Epidermal melanocyte (primary cell): ENCODE measurements at regions not wholly inside any gene's neighbourhood (a gene's known extent, or its start where the extent isn't known, plus 50 kb on each side); places are given as distances from the start of the nearest gene placed in this dataset.

Experiments used
- DNase-seq: peaks from one replicate; pipeline ENCODE4 v3.0.0; 2011; ENCODE audit warnings: low spot score; ENCODE audit not compliant: insufficient read length

DNA sequence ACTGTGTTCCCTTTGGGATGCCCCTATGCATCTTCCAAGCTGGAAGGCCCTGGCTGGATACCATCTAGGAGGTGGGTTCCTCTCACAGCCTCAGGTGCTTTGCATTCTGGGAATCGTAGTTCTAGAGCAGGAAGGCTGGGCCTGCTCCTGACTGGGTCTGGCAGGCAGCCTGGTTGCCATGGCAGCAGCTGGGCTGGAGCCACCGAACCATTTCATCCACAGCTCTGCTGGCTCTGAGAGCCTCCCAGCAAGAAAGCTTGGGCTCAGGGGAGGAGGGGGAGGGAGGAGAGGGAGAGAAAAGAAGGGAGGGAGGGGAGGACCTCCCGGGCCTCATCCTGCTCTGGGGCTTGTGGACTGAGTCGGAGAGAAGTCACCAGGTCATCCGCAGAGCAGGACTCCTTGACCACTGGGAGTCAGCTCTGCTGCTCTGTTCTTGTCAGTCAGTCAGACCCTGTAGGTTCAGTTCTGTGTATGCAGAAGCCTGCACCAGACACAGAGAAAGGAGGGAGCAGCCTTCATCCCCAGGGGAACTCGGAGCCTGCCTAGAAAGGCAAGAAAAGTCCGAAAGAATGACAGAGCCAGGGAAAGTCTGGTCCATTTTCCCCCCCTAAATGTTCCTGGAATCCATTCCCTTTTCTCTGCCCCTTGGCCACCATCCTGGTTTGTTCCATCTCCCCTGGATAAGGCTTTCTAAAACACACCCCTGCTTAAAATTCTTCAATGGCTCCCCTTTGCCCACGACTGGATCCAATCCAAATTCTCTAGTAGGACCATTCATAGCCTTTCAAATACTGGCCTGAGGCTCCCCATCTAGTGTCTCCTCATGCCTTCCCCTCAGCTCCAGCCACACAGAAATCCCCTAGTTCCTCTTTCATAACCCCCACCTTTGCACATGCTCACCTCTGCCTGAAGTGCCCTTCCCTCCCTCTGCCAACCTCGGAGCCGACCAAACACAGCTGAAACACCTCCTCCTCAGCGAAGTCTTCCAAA, 65.4 kb upstream of the ARAP3 start:
- DNase-seq: no peak

DNA sequence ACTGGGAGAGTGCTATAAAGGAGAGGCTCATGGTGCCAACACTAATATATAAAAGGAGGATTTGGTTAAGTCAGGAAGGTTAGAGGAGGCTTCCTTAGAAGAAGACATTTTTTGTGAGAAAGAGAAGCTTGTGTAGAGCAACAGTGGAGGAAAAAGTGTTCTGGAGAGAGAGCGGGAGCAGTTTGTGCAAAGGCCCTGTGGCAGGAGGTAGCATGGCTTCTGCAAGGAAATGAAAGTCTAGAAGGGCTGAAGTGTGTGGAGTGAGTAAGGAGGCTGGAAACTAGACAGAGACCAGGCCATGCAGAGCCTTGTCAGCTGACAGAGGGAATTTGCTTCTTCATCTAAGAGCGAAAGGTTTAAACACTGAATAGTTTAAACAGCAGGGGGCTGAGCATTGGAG, 64.4 kb upstream of the ARAP3 start:
- DNase-seq: no peak

DNA sequence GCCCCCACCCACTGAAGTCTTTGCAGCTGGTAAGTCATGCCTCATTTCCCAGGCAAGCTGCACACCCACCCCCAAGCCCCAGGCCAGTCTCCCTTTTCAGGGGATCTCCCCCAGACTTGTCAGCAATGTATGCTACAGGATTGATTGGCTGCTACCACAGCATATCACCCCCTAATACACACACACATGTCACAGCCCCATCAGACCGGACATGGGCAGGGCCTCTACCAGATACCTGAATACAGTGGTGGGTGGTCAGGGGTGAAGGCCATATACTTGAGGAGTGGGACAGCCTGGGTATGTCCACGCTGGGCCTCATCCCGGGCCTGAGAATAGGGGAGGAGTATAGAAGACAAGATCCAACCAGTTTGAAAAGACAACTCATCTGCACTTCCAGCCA, 63.4 kb upstream of the ARAP3 start:
- DNase-seq: no peak

DNA sequence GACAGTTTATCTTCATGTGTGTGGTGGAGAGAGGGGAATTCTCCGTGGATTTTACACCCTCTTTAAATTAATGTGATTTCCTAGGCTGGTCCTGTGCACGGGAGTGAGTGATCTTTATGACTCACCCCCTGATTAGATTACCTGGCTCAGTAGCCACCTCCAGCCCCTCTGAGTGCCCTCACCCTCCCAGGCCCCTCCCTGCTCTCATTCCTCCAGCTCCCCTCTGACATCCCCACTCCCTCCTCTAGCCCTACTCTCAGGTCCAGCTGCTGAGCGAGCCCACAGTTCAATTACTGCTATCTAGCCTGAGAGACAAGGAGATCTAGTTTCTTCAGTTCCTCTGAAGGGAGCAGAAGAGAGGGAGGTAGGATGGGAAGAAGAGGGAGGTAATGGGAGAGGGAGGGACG, 61.8 kb upstream of the ARAP3 start:
- no peak for DNase-seq

DNA sequence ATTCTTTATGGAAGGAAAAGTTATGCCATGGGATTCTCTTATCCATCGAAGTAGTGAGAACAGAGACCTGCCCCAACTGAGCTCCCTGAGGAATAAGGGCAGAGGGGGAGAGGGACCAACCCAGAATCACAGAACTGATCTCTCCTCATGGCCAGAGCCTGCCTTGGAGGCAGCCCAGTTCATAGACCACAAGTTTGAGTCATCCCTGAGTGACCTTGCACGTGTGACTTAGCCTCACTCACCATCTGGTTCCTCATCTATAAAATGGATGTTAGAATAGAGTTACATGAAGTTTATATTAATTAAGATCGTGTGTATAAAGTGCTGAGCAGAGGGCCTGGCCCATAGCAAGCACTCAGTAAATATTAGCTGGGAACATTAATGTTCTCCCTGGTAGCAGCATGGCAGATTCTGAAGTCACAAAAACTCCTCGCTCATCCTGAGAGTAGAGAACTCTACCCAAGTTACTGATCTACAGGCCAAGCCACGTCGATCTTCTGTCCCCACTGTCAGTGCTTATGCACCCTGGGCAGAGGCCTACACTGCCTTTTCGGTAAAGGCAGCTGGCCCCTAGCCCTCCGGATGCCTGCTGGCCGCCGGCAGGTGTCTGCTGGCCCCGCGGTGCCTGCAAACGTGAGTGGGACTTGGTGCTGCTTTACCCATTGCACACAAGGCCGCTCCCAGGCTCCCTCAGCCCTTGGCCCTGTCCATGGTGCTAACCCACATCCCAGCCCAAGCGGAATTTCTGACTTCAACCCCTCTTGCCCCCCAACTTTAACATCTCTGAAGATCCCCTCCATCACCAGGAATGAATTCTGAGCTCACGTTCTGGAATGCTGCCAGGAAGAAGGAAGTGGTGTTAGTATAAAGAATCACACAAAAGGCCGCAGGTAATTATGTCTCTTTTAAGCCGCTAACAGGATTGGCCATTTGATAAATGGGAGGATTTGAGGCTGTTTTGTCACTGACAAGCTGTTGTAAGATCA, 61.1 kb upstream of the ARAP3 start:
- no peak for DNase-seq

DNA sequence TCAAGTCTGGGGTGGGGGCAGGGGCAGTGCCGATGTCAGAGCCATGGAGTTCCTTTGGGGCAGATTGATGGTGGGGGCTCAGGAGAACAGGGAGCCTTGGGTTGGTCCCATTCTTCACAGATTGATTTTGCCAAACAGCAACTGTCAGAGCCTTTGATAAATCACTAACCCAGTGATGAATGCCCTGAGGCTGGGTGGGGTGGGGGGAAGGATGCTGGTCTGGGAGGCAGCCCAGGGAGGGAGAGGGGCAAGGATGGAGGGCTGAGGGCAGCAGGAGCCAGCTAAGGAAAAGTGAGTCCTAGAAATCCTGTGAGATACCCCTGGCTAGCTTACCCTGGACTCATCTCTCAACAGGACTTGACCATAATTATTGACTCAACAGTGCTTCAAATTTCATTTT, 60.1 kb upstream of the ARAP3 start:
- no peak for DNase-seq

DNA sequence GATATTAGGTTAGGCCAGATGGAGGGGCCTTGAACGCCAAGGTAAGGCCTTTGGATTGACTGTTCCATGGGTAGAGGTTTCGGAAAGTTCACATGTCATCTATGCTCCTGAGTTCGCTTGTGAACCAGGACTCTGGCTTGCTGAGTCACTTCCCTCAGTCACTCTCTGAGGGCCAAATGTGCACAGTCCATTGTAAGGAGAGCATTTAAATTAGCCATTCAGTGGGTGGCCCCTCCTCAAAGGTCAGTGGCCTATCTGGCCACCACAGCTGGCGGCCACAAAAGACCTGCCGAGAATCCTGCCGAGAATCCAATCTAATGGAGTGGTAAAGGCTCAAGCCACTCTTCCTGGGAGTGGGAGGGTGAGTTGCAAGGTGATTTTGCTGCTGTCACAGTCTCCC, 58.9 kb upstream of the ARAP3 start:
- DNase-seq: no peak

DNA sequence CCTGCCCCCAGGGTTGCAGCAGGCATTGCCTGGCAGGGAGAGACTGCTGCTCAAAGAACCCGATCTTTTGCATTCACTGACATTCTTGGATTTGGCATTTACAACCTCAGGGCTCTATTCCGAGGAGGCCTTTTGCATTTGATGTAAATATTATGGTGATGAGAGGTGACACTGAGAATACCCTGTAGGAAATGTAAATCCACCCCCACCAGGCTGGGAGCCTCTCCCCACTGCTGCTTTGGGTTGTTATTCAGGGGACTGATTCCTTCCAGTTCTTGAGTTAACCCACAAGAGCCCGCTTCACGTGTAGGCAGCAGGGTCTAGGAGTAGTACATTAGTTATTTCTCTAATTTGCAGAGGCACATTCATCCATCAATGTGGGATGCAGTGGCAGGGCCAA, 55.5 kb upstream of the ARAP3 start:
- DNase-seq: no peak

DNA sequence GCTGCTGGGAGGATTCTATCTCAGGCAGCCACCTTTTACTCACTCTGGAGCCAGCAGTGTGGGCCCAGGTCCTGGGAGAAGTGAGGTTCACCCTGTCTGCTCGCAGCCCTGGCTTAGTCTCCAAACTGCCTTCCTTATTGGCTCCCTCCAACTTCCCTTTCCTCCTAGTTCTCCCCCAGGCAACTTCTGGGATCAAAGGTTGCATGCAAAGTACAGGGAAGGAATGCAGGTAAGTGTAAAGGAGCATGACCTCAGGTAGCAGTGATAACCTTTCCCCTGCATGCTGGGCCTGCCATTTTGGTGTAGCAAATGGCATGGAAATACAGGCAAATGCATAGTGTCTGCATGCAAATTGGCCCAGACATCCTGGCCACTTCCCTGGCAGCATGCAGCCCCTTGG, 53.8 kb upstream of the ARAP3 start:
- no peak for DNase-seq

DNA sequence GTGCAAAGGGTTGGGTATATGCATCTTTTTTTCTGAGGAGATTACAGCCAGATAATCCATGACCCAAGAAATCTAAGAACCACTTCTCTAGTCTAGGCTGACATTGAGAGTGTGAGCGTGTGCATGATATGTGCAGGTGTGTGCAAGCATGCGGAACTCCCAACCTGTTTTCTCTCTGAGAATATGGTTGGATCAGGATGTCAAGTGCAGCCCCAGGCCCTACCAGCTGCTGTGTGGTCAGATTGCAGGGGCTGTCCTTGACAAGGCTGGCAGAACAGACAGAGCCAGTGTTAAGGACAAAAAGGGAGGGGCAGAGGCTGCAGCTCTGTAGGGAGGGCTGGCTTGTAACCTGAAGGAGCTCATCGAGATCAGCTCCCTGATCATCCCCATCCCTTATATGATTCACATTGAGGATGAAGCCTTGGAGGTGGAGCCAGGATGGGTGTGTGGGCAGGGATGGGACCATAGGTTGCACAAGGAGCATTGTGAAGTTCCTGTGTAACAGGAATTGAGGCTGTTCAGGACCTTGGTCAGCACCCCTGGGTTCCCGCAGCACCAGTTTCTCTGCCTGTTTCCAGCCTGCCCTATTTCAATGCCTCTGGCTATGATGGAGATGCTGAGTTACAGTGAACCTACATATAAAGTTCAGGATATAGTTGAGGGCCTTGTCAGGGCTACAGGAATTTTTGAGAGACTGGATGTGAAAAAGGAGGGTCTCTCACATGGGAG, 52.6 kb upstream of the ARAP3 start:
- DNase-seq: peak; percentile 65

DNA sequence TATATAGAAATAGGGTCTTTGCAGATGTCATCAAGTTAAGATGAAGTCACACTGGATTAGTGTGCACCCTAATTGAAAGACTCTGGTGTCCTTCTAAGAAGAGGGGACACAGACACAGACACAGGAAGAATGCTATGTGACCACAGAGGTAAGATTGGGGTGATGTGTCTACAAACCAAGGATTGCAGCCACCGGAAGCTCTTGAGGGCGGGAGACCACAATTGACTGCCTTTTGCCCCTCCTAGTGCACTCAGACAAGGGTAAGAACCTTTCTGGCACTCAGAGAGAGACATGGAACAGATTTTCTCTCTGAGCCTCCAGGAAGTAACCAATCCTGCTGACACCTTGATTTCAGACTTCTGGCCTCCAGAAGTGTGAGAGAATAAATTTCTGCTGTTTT, 51.2 kb upstream of the ARAP3 start:
- no peak for DNase-seq

DNA sequence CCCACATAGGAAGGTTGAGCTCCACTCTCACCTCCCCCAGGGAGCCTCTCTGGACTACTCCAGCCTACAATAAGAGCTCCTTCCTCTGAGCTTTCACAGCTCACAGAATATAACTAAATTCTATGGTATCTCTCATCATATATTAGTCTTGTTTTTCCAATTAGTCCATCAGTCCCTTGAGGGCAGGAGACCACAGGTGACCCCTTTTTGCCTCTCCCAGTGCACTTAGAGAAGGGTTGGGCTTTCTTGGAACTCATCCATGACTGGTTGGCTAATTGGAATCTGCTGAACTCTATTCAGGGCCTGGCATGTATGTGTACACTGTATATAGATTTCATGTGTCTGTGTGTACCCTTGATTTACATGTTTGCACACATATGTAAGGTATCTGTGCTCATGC, 50.4 kb upstream of the ARAP3 start:
- DNase-seq: no peak
